Pancreas (tissue), 10 donors: ENCODE measurements at regions not wholly inside any gene's neighbourhood (a gene's known extent, or its start where the extent isn't known, plus 50 kb on each side); places are given as distances from the start of the nearest gene placed in this dataset.

Experiments used
- ATAC-seq, 4 donors: fragments of 200-7000 bp; cut with Tn5 transposase; one replicate each; pipeline versions ENCODE4 v1.8.0 to v1.9.1; 2020; ENCODE audit warnings: mild to moderate bottlenecking in 4 of 4, moderate library complexity in 4 of 4
- DNase-seq, 6 donors: peaks; one replicate each; pipeline ENCODE4 v3.0.0-alpha.2; 2020
- FAIRE-seq: peaks from 2 replicates; lab custom pipeline; 2012; peaks lifted over from hg19 to GRCh38; lab: Jason Lieb, UNC
- H3K27ac ChIP-seq, 4 donors: fragments of 200-600 bp; sonication (generic); 1 replicate in 3 of 4; 2 replicates in 1 of 4; pipeline versions ENCODE4 v1.5.0 to v1.8.0; 2020
- H3K27me3 ChIP-seq, 4 donors: fragments of 200-600 bp; one replicate each; pipeline ENCODE4 v1.8.0; 2021
- H3K36me3 ChIP-seq, 3 donors: fragments of 200-600 bp; sonication (generic) in 1 of 3; one replicate each; pipeline versions ENCODE4 v1.5.0 to v1.8.0; 2020 to 2021
- H3K4me1 ChIP-seq, 3 donors: fragments of 200-600 bp; one replicate each; pipeline ENCODE4 v1.8.0; 2021
- H3K4me3 ChIP-seq, 4 donors: fragments of 200-600 bp; sonication (generic) in 2 of 4; one replicate each; pipeline versions ENCODE4 v1.5.0 to v1.8.0; 2020 to 2021
- H3K9me3 ChIP-seq, 4 donors: fragments of 200-600 bp; one replicate each; pipeline ENCODE4 v1.8.0; 2021
- WGBS, 2 donors: extraction: QIAGEN DNeasy Blood & Tissue Kit; methylation state at CpG; one replicate each; pipeline ENCODE4 v1.1.7; 2013; 5-methylcytosine and 5-hydroxymethylcytosine counted together
- intact Hi-C, 3 donors: fragments of 100-400 bp; cut with DNase I; formaldehyde crosslinking; loops; one replicate each; pipeline versions ENCODE4 v1.11.1 to v1.14.2; 2022
- TF ChIP-seq, protein P1 (sequence below), 4 donors: fragments of 200-600 bp; sonication (generic) in 3 of 4; IDR thresholded peaks; one replicate each; pipeline versions ENCODE4 v1.5.0 to v1.8.0; 2021; ENCODE audit warnings: antibody characterized with exemption in 4 of 4
- donor health status: healthy with polysubstance abuse.
- donor health status: DM: no; HTN: no; CAD: no; lungs with moderate emphysema.
- donor health status: DM: no; HTN: no; CAD: no.
- donor health status: control.
- donor health status: control.
- donor health status: Bipolar disorder and iron deficiency.
- donor health status: DM: yes; HTN: yes; CAD: no.
- donor health status: DM: no; HTN: no; CAD: no.
- donor health status: DM: no; HTN: no; CAD: no.
- donor health status: DM: yes; HTN: yes; CAD: no.

GRCh38 chr5:74072646-74073045 is 446.6 kb downstream of the ARHGEF28 start:
- no peak for FAIRE-seq
- H3K4me1 ChIP-seq = peaks cover 0 to 22% (median 6%) of the 10 kb centered on the region in 3 donors
- no peak overlapping the region for H3K27ac ChIP-seq
- H3K9me3 ChIP-seq = no peaks in the 10 kb centered on the region
- 93 to 100% methylated on average over 1 of the region's 1 CpG for WGBS, 2 donors
- no peak for ATAC-seq
- TF ChIP-seq, protein P1, sequence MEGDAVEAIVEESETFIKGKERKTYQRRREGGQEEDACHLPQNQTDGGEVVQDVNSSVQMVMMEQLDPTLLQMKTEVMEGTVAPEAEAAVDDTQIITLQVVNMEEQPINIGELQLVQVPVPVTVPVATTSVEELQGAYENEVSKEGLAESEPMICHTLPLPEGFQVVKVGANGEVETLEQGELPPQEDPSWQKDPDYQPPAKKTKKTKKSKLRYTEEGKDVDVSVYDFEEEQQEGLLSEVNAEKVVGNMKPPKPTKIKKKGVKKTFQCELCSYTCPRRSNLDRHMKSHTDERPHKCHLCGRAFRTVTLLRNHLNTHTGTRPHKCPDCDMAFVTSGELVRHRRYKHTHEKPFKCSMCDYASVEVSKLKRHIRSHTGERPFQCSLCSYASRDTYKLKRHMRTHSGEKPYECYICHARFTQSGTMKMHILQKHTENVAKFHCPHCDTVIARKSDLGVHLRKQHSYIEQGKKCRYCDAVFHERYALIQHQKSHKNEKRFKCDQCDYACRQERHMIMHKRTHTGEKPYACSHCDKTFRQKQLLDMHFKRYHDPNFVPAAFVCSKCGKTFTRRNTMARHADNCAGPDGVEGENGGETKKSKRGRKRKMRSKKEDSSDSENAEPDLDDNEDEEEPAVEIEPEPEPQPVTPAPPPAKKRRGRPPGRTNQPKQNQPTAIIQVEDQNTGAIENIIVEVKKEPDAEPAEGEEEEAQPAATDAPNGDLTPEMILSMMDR (IDR thresholded peaks at IDR 0.05) = no peak
- no peak for DNase-seq
- H3K27me3 ChIP-seq = no peaks in the 10 kb centered on the region
- no peak overlapping the region for H3K4me3 ChIP-seq
- intact Hi-C loops = no loop called here
- H3K36me3 ChIP-seq = no peaks in the 10 kb centered on the region

- no peaks in the 10 kb centered on the region for H3K27me3 ChIP-seq
- FAIRE-seq = no peak
- TF ChIP-seq, protein P1 (IDR thresholded peaks at IDR 0.05) = no peak
- DNase-seq = no peak
- no peaks in the 10 kb centered on the region for H3K36me3 ChIP-seq
- no peak overlapping the region for H3K27ac ChIP-seq
- peaks cover 0 to 13% (median 6%) of the 10 kb centered on the region in 3 donors for H3K4me1 ChIP-seq
- 92 to 97% methylated on average over 3 of the region's 3 CpGs for WGBS, 2 donors
- ATAC-seq = no peak
- H3K9me3 ChIP-seq = no peaks in the 10 kb centered on the region
- no peak overlapping the region for H3K4me3 ChIP-seq
- intact Hi-C loops = no loop called here
Measured at GRCh38 chr5:74070766-74071165, 444.8 kb downstream of the ARHGEF28 start.

GRCh38 chr5:74069741-74070140 is 443.7 kb downstream of the ARHGEF28 start:
- Histone ChIP-seq H3K27ac (no peak overlapping the region), H3K9me3 (no peaks in the 10 kb centered on the region), H3K27me3 (no peaks in the 10 kb centered on the region), H3K36me3 (no peaks in the 10 kb centered on the region), H3K4me3 (no peak overlapping the region), H3K4me1 (peaks cover 0 to 10% (median 6%) of the 10 kb centered on the region in 3 donors)
- intact Hi-C loops = no loop called here
- no peak for ATAC-seq
- TF ChIP-seq, protein P1 (IDR thresholded peaks at IDR 0.05) = no peak
- no peak for DNase-seq
- FAIRE-seq = no peak
- 94 to 97% methylated on average over 4 of the region's 4 CpGs for WGBS, 2 donors

DNA sequence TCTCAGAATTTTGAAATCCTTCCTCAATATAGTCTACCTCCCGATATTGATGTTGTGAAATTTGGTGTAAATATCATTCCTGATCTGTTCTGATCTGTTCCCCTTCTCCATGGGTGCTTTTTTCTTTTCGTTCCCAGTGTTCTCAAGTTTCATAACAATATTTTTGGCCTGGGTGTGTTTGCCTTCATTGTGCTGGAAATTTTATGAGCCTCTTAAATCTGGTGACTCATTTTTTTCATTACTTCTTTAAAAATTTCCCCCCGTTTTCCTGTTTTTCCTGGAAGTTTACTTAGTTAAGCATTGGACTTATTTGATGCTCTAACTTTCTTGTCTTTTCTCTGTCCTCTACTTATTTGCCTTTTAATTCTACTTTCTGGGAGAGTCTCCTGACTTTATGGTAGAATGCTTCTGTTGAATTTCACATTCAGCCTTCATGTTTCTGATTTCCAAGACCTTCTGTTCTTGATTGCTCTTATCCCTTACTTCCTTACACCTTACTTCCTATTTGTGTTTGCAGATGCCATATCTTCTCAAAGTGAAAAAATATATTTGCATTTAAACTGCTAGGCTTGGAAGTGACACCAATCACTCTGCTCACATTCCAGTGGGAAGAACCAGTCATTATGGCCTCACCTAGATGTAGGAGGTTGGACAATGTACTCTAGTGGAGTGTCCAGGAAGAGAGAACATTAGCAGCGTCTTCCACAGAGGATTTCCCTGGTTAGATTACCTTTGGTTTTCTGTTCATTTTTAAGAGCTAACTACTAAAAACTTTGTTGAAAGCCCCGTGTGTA is 441.9 kb downstream of the ARHGEF28 start:
- ATAC-seq (no peak), DNase-seq (no peak), FAIRE-seq (peak; percentile 41)
- Histone ChIP-seq H3K27me3 (no peaks in the 10 kb centered on the region), H3K4me1 (peaks cover 0 to 2% (median 0%) of the 10 kb centered on the region in 3 donors), H3K27ac (no peak overlapping the region), H3K36me3 (no peaks in the 10 kb centered on the region), H3K9me3 (no peaks in the 10 kb centered on the region), H3K4me3 (no peak overlapping the region)
- intact Hi-C loops = no loop called here
- TF ChIP-seq, protein P1 (IDR thresholded peaks at IDR 0.05) = no peak
- 80 to 85% methylated on average over 5 of the region's 5 CpGs for WGBS, 2 donors

GRCh38 chr5:74064911-74065310 is 438.9 kb downstream of the ARHGEF28 start:
- no peaks in the 10 kb centered on the region for H3K27me3 ChIP-seq
- ATAC-seq (no peak), DNase-seq (no peak), FAIRE-seq (no peak)
- no peaks in the 10 kb centered on the region for H3K9me3 ChIP-seq
- no peaks in the 10 kb centered on the region for H3K36me3 ChIP-seq
- TF ChIP-seq, protein P1 (IDR thresholded peaks at IDR 0.05) = no peak
- WGBS, 2 donors = 86 to 92% methylated on average over 3 of the region's 3 CpGs
- H3K4me1 ChIP-seq = no peaks in the 10 kb centered on the region
- intact Hi-C loops = no loop called here
- no peak overlapping the region for H3K27ac ChIP-seq
- H3K4me3 ChIP-seq = no peak overlapping the region
